Mesodermal cell (in vitro differentiated cells): ENCODE measurements at regions not wholly inside any gene's neighbourhood (a gene's known extent, or its start where the extent isn't known, plus 50 kb on each side); places are given as distances from the start of the nearest gene placed in this dataset.
"Not testable (repeated sequence)": the region's sequence is repeated elsewhere in the genome, so short reads cannot be mapped to it uniquely, and the experiment has no call there.

Source experiments
- H3K27ac ChIP-seq: 2 replicates; pipeline ENCODE4 v1.7.0; 2013; ENCODE audit warnings: mild to moderate bottlenecking, low read depth, low read length, moderate library complexity; ENCODE audit not compliant: severe bottlenecking
- H3K36me3 ChIP-seq: 2 replicates; pipeline ENCODE4 v1.7.1; 2013; ENCODE audit warnings: mild to moderate bottlenecking, low read length, moderate library complexity; ENCODE audit not compliant: control insufficient read depth, insufficient read depth
- H3K4me1 ChIP-seq: one replicate; pipeline ENCODE4 v1.7.1; 2013; ENCODE audit warnings: mild to moderate bottlenecking, low read length; ENCODE audit not compliant: insufficient read depth, control insufficient read depth, poor library complexity, severe bottlenecking
- H3K4me3 ChIP-seq: 2 replicates; pipeline ENCODE4 v1.7.0; 2013; ENCODE audit warnings: low read length, control low read depth, mild to moderate bottlenecking; ENCODE audit not compliant: insufficient read depth, poor library complexity, severe bottlenecking; ENCODE audit errors: extremely low read depth
- H3K9me3 ChIP-seq: 2 replicates; pipeline ENCODE4 v1.7.1; 2013; ENCODE audit warnings: mild to moderate bottlenecking, low read length, moderate library complexity; ENCODE audit not compliant: control insufficient read depth
- WGBS, 2 experiments: methylation state at CpG; one replicate each; pipeline ENCODE4 v1.1.5; 2013; ENCODE audit warnings: missing lambda C conversion rate in 2 of 2; ENCODE audit not compliant: insufficient coverage in 2 of 2; 5-methylcytosine and 5-hydroxymethylcytosine counted together

- H3K4me3 ChIP-seq = no peak overlapping the region
- H3K36me3 ChIP-seq = no peaks in the 10 kb centered on the region
- H3K4me1 ChIP-seq = no peaks in the 10 kb centered on the region
- WGBS, 2 experiments = 82 to 83% methylated on average over 23 to 25 of the region's 26 CpGs
- H3K27ac ChIP-seq = no peak overlapping the region
- no peaks in the 10 kb centered on the region for H3K9me3 ChIP-seq
These were observed 84.3 kb downstream of the ASB1 start for GRCh38 chr2:238510911-238511613.

GRCh38 chr2:238511614-238511950, 84.9 kb downstream of the ASB1 start:
- 80 to 91% methylated on average over 8 to 10 of the region's 10 CpGs for whole genome bisulfite sequencing, 2 experiments
- Histone ChIP-seq H3K27ac (no peak overlapping the region), H3K9me3 (no peaks in the 10 kb centered on the region), H3K36me3 (no peaks in the 10 kb centered on the region), H3K4me1 (no peaks in the 10 kb centered on the region), H3K4me3 (no peak overlapping the region)

- Histone ChIP-seq H3K4me1 (no peaks in the 10 kb centered on the region), H3K27ac (no peak overlapping the region), H3K4me3 (no peak overlapping the region), H3K36me3 (no peaks in the 10 kb centered on the region), H3K9me3 (no peaks in the 10 kb centered on the region)
- WGBS, 2 experiments = 87 to 97% methylated on average over 5 of the region's 8 CpGs
These were observed 85.6 kb downstream of the ASB1 start for GRCh38 chr2:238512247-238512867.

- no peaks in the 10 kb centered on the region for H3K36me3 ChIP-seq
- H3K4me3 ChIP-seq = no peak overlapping the region
- no peak overlapping the region for H3K27ac ChIP-seq
- no peaks in the 10 kb centered on the region for H3K4me1 ChIP-seq
- H3K9me3 ChIP-seq = no peaks in the 10 kb centered on the region
- 25% methylated on average over 2 of the region's 3 CpGs; no CpG with 5 or more reads in 1 of the 2 experiments for WGBS, 2 experiments
These were observed 86.6 kb downstream of the ASB1 start for GRCh38 chr2:238513346-238513745.

GRCh38 chr2:238514024-238514423, 87.3 kb downstream of the ASB1 start:
- H3K27ac ChIP-seq, H3K4me3 ChIP-seq, H3K9me3 ChIP-seq, H3K4me1 ChIP-seq, H3K36me3 ChIP-seq: not testable (repeated sequence)
- 92 to 95% methylated on average over 22 to 23 of the region's 23 CpGs for WGBS, 2 experiments

GRCh38 chr2:238515377-238515776, 88.7 kb downstream of the ASB1 start:
- Histone ChIP-seq H3K36me3 (no peaks in the 10 kb centered on the region), H3K4me3 (no peak overlapping the region), H3K4me1 (no peaks in the 10 kb centered on the region), H3K9me3 (no peaks in the 10 kb centered on the region), H3K27ac (no peak overlapping the region)
- 90 to 100% methylated on average over 1 to 2 of the region's 2 CpGs for WGBS, 2 experiments

- no peaks in the 10 kb centered on the region for H3K4me1 ChIP-seq
- H3K9me3 ChIP-seq = no peaks in the 10 kb centered on the region
- 67 to 88% methylated on average over 1 of the region's 1 CpG for WGBS, 2 experiments
- H3K27ac ChIP-seq = no peak overlapping the region
- no peak overlapping the region for H3K4me3 ChIP-seq
- no peaks in the 10 kb centered on the region for H3K36me3 ChIP-seq
These were observed 90.5 kb downstream of the ASB1 start for GRCh38 chr2:238517209-238517608.

GRCh38 chr2:238518172-238518820, 91.6 kb downstream of the ASB1 start:
- H3K9me3 ChIP-seq = no peaks in the 10 kb centered on the region
- no peaks in the 10 kb centered on the region for H3K36me3 ChIP-seq
- no peak overlapping the region for H3K4me3 ChIP-seq
- H3K27ac ChIP-seq = no peak overlapping the region
- 87 to 95% methylated on average over 17 to 20 of the region's 20 CpGs for WGBS, 2 experiments
- no peaks in the 10 kb centered on the region for H3K4me1 ChIP-seq

GRCh38 chr2:238518821-238519186, 92.1 kb downstream of the ASB1 start:
- no peaks in the 10 kb centered on the region for H3K9me3 ChIP-seq
- H3K27ac ChIP-seq = no peak overlapping the region
- H3K36me3 ChIP-seq = no peaks in the 10 kb centered on the region
- H3K4me3 ChIP-seq = no peak overlapping the region
- H3K4me1 ChIP-seq = no peaks in the 10 kb centered on the region
- WGBS, 2 experiments = 87 to 100% methylated on average over 4 to 5 of the region's 7 CpGs

- H3K9me3 ChIP-seq = no peaks in the 10 kb centered on the region
- H3K36me3 ChIP-seq = no peaks in the 10 kb centered on the region
- no peaks in the 10 kb centered on the region for H3K4me1 ChIP-seq
- 78 to 94% methylated on average over 1 of the region's 1 CpG for WGBS, 2 experiments
- no peak overlapping the region for H3K27ac ChIP-seq
- no peak overlapping the region for H3K4me3 ChIP-seq
These were observed 93.7 kb downstream of the ASB1 start for GRCh38 chr2:238520359-238520886.

GRCh38 chr2:238521002-238521401, 94.3 kb downstream of the ASB1 start:
- 90 to 95% methylated on average over 2 of the region's 2 CpGs for WGBS, 2 experiments
- Histone ChIP-seq H3K27ac (no peak overlapping the region), H3K4me1 (no peaks in the 10 kb centered on the region), H3K4me3 (no peak overlapping the region), H3K36me3 (no peaks in the 10 kb centered on the region), H3K9me3 (no peaks in the 10 kb centered on the region)
